ENCODE measurements at regions not wholly inside any gene's neighbourhood (a gene's known extent, or its start where the extent isn't known, plus 50 kb on each side); places are given as distances from the start of the nearest gene placed in this dataset.

DNA sequence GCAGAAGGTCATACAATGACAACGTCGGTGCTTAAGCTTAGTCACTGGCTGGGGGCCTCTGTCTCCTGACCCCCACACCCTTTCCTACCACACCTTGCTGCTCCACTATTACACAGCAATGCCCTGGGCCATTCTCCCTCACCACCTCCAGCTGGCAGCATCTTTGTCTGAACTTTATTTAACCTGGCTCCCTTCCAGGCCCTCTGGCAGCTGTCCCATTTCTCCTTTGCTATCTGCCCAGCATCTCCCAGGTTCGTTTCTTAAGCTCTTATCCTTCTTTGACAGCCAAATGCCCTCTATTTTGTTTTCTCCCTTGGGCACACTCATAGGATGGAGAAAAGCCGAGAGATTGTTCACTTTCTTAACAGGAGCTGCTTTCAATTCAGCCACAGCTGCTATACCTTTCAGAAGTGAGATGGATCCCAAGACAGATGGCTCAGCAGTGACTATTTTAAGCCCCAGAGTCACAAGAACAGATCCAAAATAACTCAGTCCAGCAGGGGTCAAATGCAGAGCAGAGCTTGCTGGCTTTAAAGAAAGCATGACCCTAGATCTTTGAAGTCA is 1277.1 kb upstream of the AUTS2 start:
- H4K8ac ChIP-seq (ENCODE audit: extremely low read depth, insufficient read depth, low read length): no peak overlapping the region
- H2BK120ac ChIP-seq (replicated peaks; ENCODE audit: low read depth, low read length): no peak overlapping the region
- H3K23me2 ChIP-seq (ENCODE audit: low read depth, low read length): no peaks in the 10 kb centered on the region
- H4K91ac ChIP-seq (replicated peaks; ENCODE audit: insufficient read length, low read length): no peak overlapping the region
- ChIA-PET POLR2A (ENCODE audit: partially characterized antibody) (no interaction called here), CTCF (ENCODE audit: partially characterized antibody) (interaction anchor here (1.0 kb wide), 1 partner anchor 258 kb away, joined by 3 read pairs; no protein-coding TSS in a partner anchor)
- no peak overlapping the region for H3K4ac ChIP-seq (replicated peaks; ENCODE audit: insufficient read length, low read depth, low read length)
- no peak overlapping the region for H3K18ac ChIP-seq (ENCODE audit: extremely low read depth, low read length)
- DNase-seq (ENCODE audit: low read depth in 1 of 2, low spot score in 2 of 2) (no peak), FAIRE-seq (no peak)
- H4K20me1 ChIP-seq (replicated peaks in 1 of 2; ENCODE audit: control insufficient read depth in 1 of 2, insufficient read depth in 2 of 2, low read length in 2 of 2): no peaks in the 10 kb centered on the region
- no peaks in the 10 kb centered on the region for H3K79me1 ChIP-seq (ENCODE audit: low read depth, low read length)
- no peak overlapping the region for H2BK12ac ChIP-seq (ENCODE audit: low read depth, low read length)
- no peak overlapping the region for H3K14ac ChIP-seq (ENCODE audit: insufficient read length)
- H2AFZ ChIP-seq (ENCODE audit: low read length): peak overlapping the region; percentile 72; the same call in 1 of the 2 replicates
- no peaks in the 10 kb centered on the region for H3K27me3 ChIP-seq (replicated peaks in 1 of 4; ENCODE audit: control insufficient read depth in 3 of 4, extremely low read depth in 1 of 4, insufficient read depth in 3 of 4, low read length in 3 of 4)
- no peaks in the 10 kb centered on the region for H3K36me3 ChIP-seq (ENCODE audit: control insufficient read depth in 2 of 4, insufficient read depth in 4 of 4, low read length in 3 of 4)
- H2BK5ac ChIP-seq (ENCODE audit: low read depth, low read length): no peak overlapping the region
- no peak overlapping the region for H2AK5ac ChIP-seq (ENCODE audit: low read depth, low read length)
- H2BK15ac ChIP-seq (ENCODE audit: low read length): no peak overlapping the region
- H3K4me1 ChIP-seq (replicated peaks in 1 of 4; ENCODE audit: control insufficient read depth in 3 of 4, insufficient read depth in 4 of 4, low read length in 3 of 4): peaks cover 0 to 2% (median 0%) of the 10 kb centered on the region in 4 experiments; a peak in 1 of 7 replicates
- no peak overlapping the region for H3K56ac ChIP-seq (replicated peaks; ENCODE audit: insufficient read length, low read depth, low read length)
- H3K9ac ChIP-seq (replicated peaks in 1 of 4; ENCODE audit: extremely low read depth in 1 of 4, low read depth in 3 of 4, low read length in 3 of 4): no peak overlapping the region
- 0 out of 4 replicates have a peak, but pooled peaks of 1 of the 2 experiments have one; percentile 0 for TF ChIP-seq RAD21 (IDR thresholded peaks at IDR 0.05 in 1 of 2, conservative IDR thresholded peaks at IDR 0.05 in 1 of 2; ENCODE audit: low read depth in 2 of 2, low read length in 2 of 2)
- no peak for TF ChIP-seq POLR2A (IDR thresholded peaks at IDR 0.05; ENCODE audit: control extremely low read depth in 1 of 2, low read depth in 2 of 2, low read length in 2 of 2)
- WGBS, 2 experiments (ENCODE audit: extremely low coverage in 1 of 2, insufficient coverage in 1 of 2, insufficient read length in 1 of 2, insufficient replicate concordance in 2 of 2, low coverage in 1 of 2, low lambda C conversion rate in 2 of 2, missing lambda C conversion rate in 1 of 2): 85% methylated on average over 4 of the region's 4 CpGs; no CpG with 5 or more reads in 1 of the 2 experiments
- no peak overlapping the region for H3K4me2 ChIP-seq (ENCODE audit: insufficient read depth in 1 of 2, low read depth in 2 of 2, low read length in 2 of 2)
- no peak overlapping the region for H2BK20ac ChIP-seq (ENCODE audit: low read length)
- H3K9me3 ChIP-seq (ENCODE audit: insufficient read depth in 2 of 2, low read depth in 1 of 2, low read length in 1 of 2): peaks cover 0 to 3% of the 10 kb centered on the region in 2 experiments; a peak in 1 of 4 replicates
- H3K23ac ChIP-seq (ENCODE audit: insufficient read length): no peak overlapping the region
- no peaks in the 10 kb centered on the region for H3K79me2 ChIP-seq (ENCODE audit: control insufficient read depth in 1 of 2, insufficient read depth in 2 of 2, low read length in 2 of 2)
- H4K5ac ChIP-seq (ENCODE audit: insufficient read length, low read depth, low read length): no peak overlapping the region
- no peak overlapping the region for H3K27ac ChIP-seq (ENCODE audit: low read depth, low read length)
- no peak overlapping the region for H3K4me3 ChIP-seq (ENCODE audit: extremely low read depth in 1 of 4, insufficient read depth in 2 of 4, low read depth in 3 of 4, low read length in 4 of 4)

Data from H1 (cell line).